Stomach (tissue), 8 donors: ENCODE measurements at regions not wholly inside any gene's neighbourhood (a gene's known extent, or its start where the extent isn't known, plus 50 kb on each side); places are given as distances from the start of the nearest gene placed in this dataset.

Experiments
- DNase-seq, 2 donors: peaks; one replicate each; pipeline versions ENCODE4 v3.0.0 to v3.0.0-alpha.2; 2013 to 2019
- H3K27ac ChIP-seq, 5 donors: fragments of 200-600 bp in 4 of 5; sonication (generic) in 4 of 5; one replicate each; pipeline ENCODE4 v1.5.1; 2013 to 2019; ENCODE audit warnings: mild to moderate bottlenecking in 1 of 5, moderate library complexity in 1 of 5
- H3K27me3 ChIP-seq, 3 donors: fragments of 200-600 bp; sonication (generic); one replicate each; pipeline ENCODE4 v1.5.1; 2017 to 2019; ENCODE audit warnings: mixed run types in 1 of 3
- H3K36me3 ChIP-seq, 4 donors: fragments of 200-600 bp; sonication (generic); 1 replicate in 3 of 4; 2 replicates in 1 of 4; pipeline ENCODE4 v1.5.1; 2016 to 2019
- H3K4me1 ChIP-seq, 4 donors: fragments of 200-600 bp; sonication (generic); one replicate each; pipeline ENCODE4 v1.5.1; 2016 to 2019
- H3K4me3 ChIP-seq, 4 donors: fragments of 200-600 bp; sonication (generic) in 3 of 4; one replicate each; pipeline ENCODE4 v1.5.1; 2016 to 2019; ENCODE audit warnings: mild to moderate bottlenecking in 1 of 4
- H3K9me3 ChIP-seq, 4 donors: fragments of 200-600 bp; sonication (generic); one replicate each; pipeline ENCODE4 v1.5.1; 2016 to 2019
- CTCF ChIP-seq, 7 experiments: fragments of 450-650 bp in 4 of 7; fragments of 200-600 bp in 3 of 7; sonication (generic) in 3 of 7; IDR thresholded peaks; one replicate each; pipeline ENCODE4 v1.5.1; 2016 to 2019; ENCODE audit warnings: antibody characterized with exemption in 7 of 7, control low read depth in 2 of 7, mild to moderate bottlenecking in 1 of 7
- EP300 ChIP-seq: sonication (generic); formaldehyde crosslinking; IDR thresholded peaks from one replicate; pipeline ENCODE4 v1.6.1; 2017; ENCODE audit warnings: antibody characterized with exemption
- POLR2A ChIP-seq, 4 donors: fragments of 450-650 bp; IDR thresholded peaks; one replicate each; pipeline ENCODE4 v1.6.1; 2016; ENCODE audit warnings: antibody characterized with exemption in 4 of 4, control low read depth in 2 of 4, mild to moderate bottlenecking in 1 of 4, moderate library complexity in 1 of 4
- POLR2AphosphoS5 ChIP-seq, 3 donors: sonication (generic); formaldehyde crosslinking; IDR thresholded peaks; one replicate each; pipeline ENCODE4 v1.6.1; 2016; ENCODE audit warnings: antibody characterized with exemption in 3 of 3
- WGBS, 5 donors: extraction: QIAGEN DNeasy Blood & Tissue Kit in 3 of 5; methylation state at CpG; one replicate each; pipeline versions ENCODE4 v1.1.5 to v1.1.7; 2013 to 2018; 5-methylcytosine and 5-hydroxymethylcytosine counted together
- intact Hi-C: fragments of 100-400 bp; cut with DNase I; formaldehyde crosslinking; loops from one replicate; pipeline ENCODE4 v1.15.1; 2023; ENCODE audit warnings: low total_unique reads
- donor health status: healthy with polysubstance abuse.
- donor health status: Bipolar disorder and iron deficiency.
- donor health status: healthy.

- no peak for TF ChIP-seq CTCF (IDR thresholded peaks at IDR 0.05)
- no peak for TF ChIP-seq POLR2A (IDR thresholded peaks at IDR 0.05)
- no peak for TF ChIP-seq EP300
- no peak for TF ChIP-seq POLR2AphosphoS5 (IDR thresholded peaks at IDR 0.05)
- no peaks in the 10 kb centered on the region for H3K4me1 ChIP-seq
- no peak overlapping the region for H3K4me3 ChIP-seq
- H3K27ac ChIP-seq: no peak overlapping the region
- H3K27me3 ChIP-seq: no peaks in the 10 kb centered on the region
- intact Hi-C loops: no loop called here
- no peak for DNase-seq
- no peaks in the 10 kb centered on the region for H3K36me3 ChIP-seq
- no peaks in the 10 kb centered on the region for H3K9me3 ChIP-seq
Measured at GRCh38 chr18:34549367-34549766, 160.7 kb upstream of the DTNA start.

- no peaks in the 10 kb centered on the region for H3K9me3 ChIP-seq
- no peak for DNase-seq
- TF ChIP-seq EP300: no peak
- TF ChIP-seq POLR2AphosphoS5 (IDR thresholded peaks at IDR 0.05): no peak
- no peak for TF ChIP-seq CTCF (IDR thresholded peaks at IDR 0.05)
- TF ChIP-seq POLR2A (IDR thresholded peaks at IDR 0.05): no peak
- H3K27ac ChIP-seq: no peak overlapping the region
- intact Hi-C loops: no loop called here
- no peaks in the 10 kb centered on the region for H3K36me3 ChIP-seq
- 82 to 86% (median 83%) methylated on average over 4 of the region's 4 CpGs for WGBS, 5 donors
- no peaks in the 10 kb centered on the region for H3K27me3 ChIP-seq
- no peaks in the 10 kb centered on the region for H3K4me1 ChIP-seq
- H3K4me3 ChIP-seq: no peak overlapping the region
Measured at GRCh38 chr18:34550156-34550555, 159.9 kb upstream of the DTNA start.

- Histone ChIP-seq H3K4me1 (no peaks in the 10 kb centered on the region), H3K27ac (no peak overlapping the region), H3K27me3 (no peaks in the 10 kb centered on the region), H3K9me3 (no peaks in the 10 kb centered on the region), H3K4me3 (no peak overlapping the region), H3K36me3 (no peaks in the 10 kb centered on the region)
- intact Hi-C loops: no loop called here
- whole genome bisulfite sequencing, 5 donors: 83 to 95% (median 89%) methylated on average over 1 of the region's 1 CpG
- TF ChIP-seq CTCF (IDR thresholded peaks at IDR 0.05): no peak
- TF ChIP-seq POLR2AphosphoS5 (IDR thresholded peaks at IDR 0.05): no peak
- TF ChIP-seq POLR2A (IDR thresholded peaks at IDR 0.05): no peak
- TF ChIP-seq EP300: no peak
- DNase-seq: no peak
Measured at GRCh38 chr18:34550902-34551301, 159.2 kb upstream of the DTNA start.

- Histone ChIP-seq H3K9me3 (no peaks in the 10 kb centered on the region), H3K27me3 (no peaks in the 10 kb centered on the region), H3K4me1 (no peaks in the 10 kb centered on the region), H3K36me3 (no peaks in the 10 kb centered on the region), H3K27ac (no peak overlapping the region), H3K4me3 (no peak overlapping the region)
- 84 to 94% (median 92%) methylated on average over 2 of the region's 2 CpGs for WGBS, 5 donors
- TF ChIP-seq EP300: no peak
- TF ChIP-seq POLR2A (IDR thresholded peaks at IDR 0.05): no peak
- TF ChIP-seq CTCF (IDR thresholded peaks at IDR 0.05): no peak
- no peak for TF ChIP-seq POLR2AphosphoS5 (IDR thresholded peaks at IDR 0.05)
- intact Hi-C loops: no loop called here
- DNase-seq: no peak
Measured at GRCh38 chr18:34551824-34552223, 158.3 kb upstream of the DTNA start.
